ENCODE measurements at regions not wholly inside any gene's neighbourhood (a gene's known extent, or its start where the extent isn't known, plus 50 kb on each side); places are given as distances from the start of the nearest gene placed in this dataset.

GRCh38 chr13:111898956-111899713 lies 167.8 kb upstream of the SOX1 start:
- intact Hi-C loops (cut with micrococcal nuclease; ENCODE audit: unreplicated experiment): no loop called here
- TF ChIP-seq REST (IDR thresholded peaks at IDR 0.05; ENCODE audit: insufficient read depth in 1 of 2, low read depth in 2 of 2, low read length in 1 of 2): no peak
- no peak for TF ChIP-seq CTCF (IDR thresholded peaks at IDR 0.05)
- TF ChIP-seq SIN3A (IDR thresholded peaks at IDR 0.05; ENCODE audit: borderline replicate concordance, insufficient read depth, low read depth, low read length): no peak
- POLR2A ChIA-PET: no interaction called here
- no peak overlapping the region for H3K27ac ChIP-seq (ENCODE audit: low read length)
- no peaks in the 10 kb centered on the region for H3K36me3 ChIP-seq (ENCODE audit: control insufficient read depth, insufficient read depth, low read length)
- H3K4me3 ChIP-seq (ENCODE audit: low read depth in 2 of 2, low read length in 2 of 2): no peak overlapping the region
- in situ Hi-C loops (cut with HindIII; ENCODE audit: low pct_unique_long_range_greater_than_20kb, low sequenced_read_pairs): no loop called here
- no peaks in the 10 kb centered on the region for H3K9me3 ChIP-seq (ENCODE audit: control insufficient read depth, insufficient read depth, low read depth, low read length)
- ATAC-seq: no peak
- no peak for DNase-seq (ENCODE audit: low read depth, low spot score)
- CTCF ChIA-PET: no interaction called here
- no peaks in the 10 kb centered on the region for H3K4me1 ChIP-seq (ENCODE audit: control insufficient read depth, insufficient read depth, low read length)
- H3K27me3 ChIP-seq (ENCODE audit: control insufficient read depth, insufficient read depth, low read length): no peaks in the 10 kb centered on the region
- BruUV-seq (replicated peaks): no TSS peak

GRCh38 chr13:111899714-111900389 lies 167.1 kb upstream of the SOX1 start:
- BruUV-seq (replicated peaks): no TSS peak
- ChIA-PET CTCF (interaction anchor here (0.6 kb wide), 1 partner anchor 8 kb away, joined by 4 read pairs; no protein-coding TSS in a partner anchor), POLR2A (no interaction called here)
- in situ Hi-C loops (cut with HindIII; ENCODE audit: low pct_unique_long_range_greater_than_20kb, low sequenced_read_pairs) (no loop called here), intact Hi-C loops (cut with micrococcal nuclease; ENCODE audit: unreplicated experiment) (no loop called here)
- Histone ChIP-seq H3K36me3 (ENCODE audit: control insufficient read depth, insufficient read depth, low read length) (no peaks in the 10 kb centered on the region), H3K27ac (ENCODE audit: low read length) (no peak overlapping the region), H3K4me1 (ENCODE audit: control insufficient read depth, insufficient read depth, low read length) (no peaks in the 10 kb centered on the region), H3K4me3 (ENCODE audit: low read depth in 2 of 2, low read length in 2 of 2) (no peak overlapping the region), H3K27me3 (ENCODE audit: control insufficient read depth, insufficient read depth, low read length) (no peaks in the 10 kb centered on the region), H3K9me3 (ENCODE audit: control insufficient read depth, insufficient read depth, low read depth, low read length) (no peaks in the 10 kb centered on the region)
- DNase-seq (ENCODE audit: low read depth, low spot score) (no peak), ATAC-seq (no peak)
- no peak for TF ChIP-seq TCF7L2 (IDR thresholded peaks at IDR 0.05; ENCODE audit: low read depth, low read length)
- TF ChIP-seq SIN3A (IDR thresholded peaks at IDR 0.05; ENCODE audit: borderline replicate concordance, insufficient read depth, low read depth, low read length): no peak
- TF ChIP-seq REST (IDR thresholded peaks at IDR 0.05; ENCODE audit: insufficient read depth in 1 of 2, low read depth in 2 of 2, low read length in 1 of 2): no peak
- TF ChIP-seq POLR2AphosphoS5 (IDR thresholded peaks at IDR 0.05; ENCODE audit: low read depth, low read length): no peak
- no peak for TF ChIP-seq CTCF (IDR thresholded peaks at IDR 0.05)
